B cell (primary cell): ENCODE measurements at regions not wholly inside any gene's neighbourhood (a gene's known extent, or its start where the extent isn't known, plus 50 kb on each side); places are given as distances from the start of the nearest gene placed in this dataset.

Experiments used
- CTCF ChIP-seq: fragments of 200-600 bp; IDR thresholded peaks from one replicate; pipeline ENCODE4 v1.8.0; 2022; ENCODE audit warnings: antibody characterized with exemption, mild to moderate bottlenecking
- EZH2 ChIP-seq: IDR thresholded peaks from 2 replicates; pipeline ENCODE4 v1.6.1; 2012; ENCODE audit warnings: borderline replicate concordance, low read depth, mild to moderate bottlenecking, moderate library complexity, low read length; ENCODE audit not compliant: insufficient read depth, poor library complexity, severe bottlenecking

- TF ChIP-seq CTCF = no peak
- TF ChIP-seq EZH2 = no peak
Measured at GRCh38 chr7:48813472-48813871, 110.9 kb upstream of the CDC14C start.
